Renal cortex interstitium (tissue), 11 donors: ENCODE measurements at regions not wholly inside any gene's neighbourhood (a gene's known extent, or its start where the extent isn't known, plus 50 kb on each side); places are given as distances from the start of the nearest gene placed in this dataset.

Experiments used
- DNase-seq, 11 donors: peaks; one replicate each; pipeline ENCODE4 v3.0.0-alpha.2; 2013; ENCODE audit warnings: low read depth in 9 of 11, low spot score in 4 of 11; ENCODE audit errors: extremely low read depth in 1 of 11

DNA sequence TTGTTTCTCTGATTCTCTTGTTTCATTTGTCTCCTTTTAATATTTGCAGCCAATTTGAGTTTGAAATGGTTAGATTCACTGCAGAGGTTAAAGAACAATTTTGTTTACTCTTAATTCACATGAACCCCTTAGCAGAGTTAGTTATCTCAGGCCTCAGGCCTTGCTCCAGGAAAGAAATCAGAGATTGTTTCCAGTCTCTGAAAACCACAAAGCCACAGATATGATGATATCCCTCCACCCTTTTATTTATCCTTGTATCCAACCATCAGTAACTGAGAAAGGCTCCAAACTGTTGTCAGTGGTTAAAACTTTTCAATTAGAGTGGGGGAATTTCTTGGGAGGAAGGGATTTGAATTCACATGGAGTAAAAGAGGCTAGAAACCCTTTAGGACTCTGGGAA lies 406.0 kb upstream of the DMAC1 start:
- DNase-seq, result no peak

DNA sequence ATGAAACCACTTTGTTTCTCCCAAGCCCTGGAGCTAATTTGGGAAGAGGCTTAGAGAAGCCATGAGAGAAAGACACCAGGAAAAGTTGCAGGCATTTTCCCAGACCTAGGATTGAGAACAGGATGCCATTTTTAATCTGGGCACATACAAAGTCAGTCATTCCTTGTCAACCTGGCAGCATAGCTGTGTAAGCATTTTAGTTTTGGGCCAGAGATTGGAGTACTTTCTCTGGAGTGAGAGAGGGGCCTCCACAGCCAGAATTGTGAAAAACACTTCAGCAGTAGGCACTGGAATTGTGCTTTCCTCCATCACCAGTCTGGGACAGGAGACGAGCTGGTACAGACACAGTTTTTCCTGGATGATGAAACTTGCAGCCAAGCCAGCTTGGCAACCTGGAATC lies 390.3 kb upstream of the DMAC1 start:
- DNase-seq, result no peak

DNA sequence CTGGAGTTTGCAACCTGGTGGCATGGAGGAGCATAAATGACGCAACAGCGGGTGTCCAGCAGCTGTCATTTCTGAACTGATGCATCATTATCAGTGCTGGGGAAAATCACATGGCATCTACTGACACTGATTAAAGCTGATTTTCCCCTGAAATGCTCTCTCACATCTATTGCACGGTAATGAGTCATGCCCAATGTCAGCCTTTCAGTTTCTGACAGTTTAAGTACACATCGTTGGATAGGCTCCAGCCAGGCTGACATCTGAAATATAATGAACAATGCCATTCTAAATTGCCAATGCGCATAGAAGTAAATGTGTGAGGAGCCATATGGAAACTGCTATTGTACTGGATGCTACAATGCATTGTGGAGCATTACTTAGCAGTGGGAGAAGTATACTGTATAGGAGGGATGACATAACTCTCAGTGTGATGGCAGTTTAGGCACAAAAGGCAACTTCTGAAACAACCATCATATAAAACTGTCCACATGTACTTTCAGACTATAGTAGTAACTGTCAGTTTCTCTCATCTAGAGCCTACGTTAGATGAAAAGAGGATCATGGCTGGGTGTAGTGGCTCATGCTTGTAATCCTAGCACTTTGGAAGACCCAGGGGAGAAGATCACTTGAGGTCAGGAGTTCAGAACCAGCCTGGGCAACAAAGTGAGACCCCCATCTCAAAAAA lies 389.3 kb upstream of the DMAC1 start:
- no peak for DNase-seq

DNA sequence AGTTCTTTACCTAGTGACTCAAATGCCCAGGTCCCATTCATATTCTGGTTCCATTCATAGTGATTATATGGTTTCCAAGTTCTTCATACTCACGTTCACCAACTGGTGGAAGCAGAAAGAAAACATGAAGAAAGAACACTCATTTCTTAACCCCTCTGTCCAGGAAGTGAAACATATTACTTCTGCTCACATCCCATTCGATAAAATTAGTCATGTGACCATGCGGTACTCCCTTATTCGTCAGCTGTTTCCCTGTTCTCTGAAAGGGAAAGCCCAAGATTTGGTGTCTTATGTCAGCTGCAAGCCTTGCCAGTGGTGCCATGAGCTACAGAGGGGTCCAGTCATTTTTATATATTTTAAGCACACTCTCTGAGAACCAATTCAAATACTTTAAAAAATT lies 387.0 kb upstream of the DMAC1 start:
- DNase-seq, result no peak

DNA sequence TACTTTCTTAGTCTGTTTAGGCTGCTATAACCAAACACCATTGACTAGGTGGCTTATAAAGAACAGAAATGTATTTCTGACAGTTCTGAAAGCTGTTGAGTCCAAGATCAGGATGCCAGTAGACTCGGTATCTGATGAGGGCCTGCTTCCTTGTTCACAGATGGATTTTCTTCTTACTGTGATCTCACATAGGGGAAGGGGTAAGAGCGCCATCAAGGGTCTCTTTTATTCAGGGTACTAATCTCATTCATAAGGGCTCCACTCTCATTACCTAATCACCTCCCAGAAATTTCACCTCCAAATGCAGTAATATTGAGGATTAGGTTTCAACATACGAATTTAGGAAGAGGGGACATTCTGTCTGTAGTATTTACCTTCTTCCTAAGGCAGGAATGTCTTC lies 384.0 kb upstream of the DMAC1 start:
- DNase-seq, result no peak

DNA sequence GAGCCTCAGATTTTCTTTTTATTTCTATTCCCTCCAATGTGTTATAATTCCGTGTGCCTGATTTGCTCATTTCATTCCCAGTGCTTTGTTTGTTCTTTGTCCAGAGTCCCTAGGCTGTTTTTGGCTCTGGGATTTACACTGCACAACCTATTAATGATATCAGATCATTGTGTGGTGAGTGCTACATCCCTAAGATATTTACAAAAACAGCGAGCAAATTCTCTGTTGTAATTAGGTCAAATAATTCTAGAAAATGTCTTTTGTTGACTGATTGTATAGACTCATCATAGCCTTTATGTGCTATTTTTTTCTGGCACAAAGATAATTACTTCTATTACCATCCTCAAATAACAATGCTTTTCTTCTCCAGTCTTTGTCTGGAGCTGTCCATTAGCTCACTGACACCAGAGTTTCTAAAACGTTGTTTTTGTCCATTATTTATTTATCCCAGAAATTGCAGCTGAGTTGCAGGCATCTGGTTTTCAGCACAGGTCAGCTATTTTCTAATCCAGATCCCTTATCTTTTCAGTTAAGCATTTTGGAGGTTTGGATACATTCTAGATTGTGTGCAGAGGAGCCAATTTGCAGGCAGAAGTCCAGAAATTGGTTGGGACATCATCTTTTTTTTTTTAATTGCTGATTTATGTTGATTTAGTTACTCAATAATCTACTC lies 379.9 kb upstream of the DMAC1 start:
- DNase-seq, result no peak

DNA sequence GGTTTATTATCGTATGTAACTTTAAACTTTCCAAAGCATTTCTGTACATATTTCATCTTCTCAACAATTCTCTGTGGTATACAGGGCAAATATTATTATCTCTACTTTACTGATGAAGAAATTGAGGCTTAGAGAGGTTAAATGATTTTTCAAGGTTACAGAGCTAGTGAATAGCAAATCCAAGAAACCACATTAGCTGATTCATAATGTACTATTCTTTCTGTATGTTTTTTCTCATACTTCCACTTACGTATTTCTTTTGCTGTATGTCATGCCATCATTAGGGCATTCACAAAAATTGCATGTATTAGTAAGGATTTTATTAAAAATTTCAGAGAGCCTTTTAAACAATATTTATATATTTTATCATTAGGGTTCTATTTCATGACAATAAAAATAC lies 372.4 kb upstream of the DMAC1 start:
- no peak for DNase-seq

DNA sequence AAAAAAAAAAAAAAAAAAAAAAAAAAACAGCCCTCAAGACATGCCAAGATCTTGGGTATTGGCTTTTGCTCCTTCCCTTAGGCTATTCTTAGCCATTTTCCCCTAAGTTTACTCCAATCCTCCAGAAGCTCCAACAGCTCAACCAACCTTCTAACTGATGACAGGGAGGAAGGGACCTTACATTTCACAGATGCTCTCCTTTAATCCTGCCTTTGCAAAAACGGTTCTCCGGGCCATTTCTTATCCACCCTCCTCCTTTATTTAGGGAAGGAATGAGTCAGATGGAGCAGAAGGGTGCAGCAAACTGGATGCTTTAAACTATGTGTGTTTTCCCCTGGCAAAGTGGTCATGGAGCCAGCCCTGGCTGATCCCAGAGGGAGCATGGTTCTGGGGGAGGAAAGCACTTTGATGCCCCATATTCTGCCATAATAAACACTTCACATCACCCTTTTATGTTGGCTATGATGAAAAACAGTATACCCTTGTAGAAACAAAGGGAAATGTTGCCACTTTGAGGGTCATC lies 369.4 kb upstream of the DMAC1 start:
- DNase-seq, result no peak

DNA sequence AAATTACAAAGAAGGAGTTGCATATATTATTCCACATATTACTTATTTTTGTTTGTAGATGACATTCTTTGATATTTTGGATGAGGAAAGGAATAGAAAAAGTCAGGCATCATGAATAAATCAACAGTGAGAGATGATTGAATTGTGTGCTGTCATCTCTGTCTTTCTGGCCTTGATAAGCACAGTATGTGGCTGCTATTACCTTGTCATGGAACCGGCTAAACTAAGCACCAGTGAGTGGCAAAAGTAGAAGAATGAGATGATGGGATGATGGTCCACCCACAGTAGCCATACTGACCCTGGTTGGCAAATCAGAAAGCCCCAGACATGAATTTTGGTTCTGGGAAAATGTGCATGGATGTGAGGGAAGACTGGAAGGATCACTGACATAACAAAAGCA lies 361.2 kb upstream of the DMAC1 start:
- no peak for DNase-seq

DNA sequence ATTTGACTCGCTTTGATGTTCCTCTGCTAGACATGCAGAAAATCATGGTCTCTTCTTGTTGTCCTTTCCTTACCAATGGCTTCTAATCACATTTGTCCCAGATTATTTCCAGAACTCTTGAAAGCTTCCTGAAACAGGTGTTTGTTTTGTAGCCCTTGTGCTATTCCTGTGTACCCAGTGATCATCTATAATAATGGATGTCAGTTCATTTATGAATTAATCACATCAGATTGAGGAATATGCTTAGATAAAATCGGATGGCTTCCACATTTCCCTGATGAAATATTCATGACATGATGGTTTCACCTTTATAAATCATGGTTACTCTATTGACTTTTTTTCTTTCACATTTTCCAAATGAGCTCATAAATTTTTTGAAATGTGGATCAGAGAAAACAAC lies 359.0 kb upstream of the DMAC1 start:
- no peak for DNase-seq

DNA sequence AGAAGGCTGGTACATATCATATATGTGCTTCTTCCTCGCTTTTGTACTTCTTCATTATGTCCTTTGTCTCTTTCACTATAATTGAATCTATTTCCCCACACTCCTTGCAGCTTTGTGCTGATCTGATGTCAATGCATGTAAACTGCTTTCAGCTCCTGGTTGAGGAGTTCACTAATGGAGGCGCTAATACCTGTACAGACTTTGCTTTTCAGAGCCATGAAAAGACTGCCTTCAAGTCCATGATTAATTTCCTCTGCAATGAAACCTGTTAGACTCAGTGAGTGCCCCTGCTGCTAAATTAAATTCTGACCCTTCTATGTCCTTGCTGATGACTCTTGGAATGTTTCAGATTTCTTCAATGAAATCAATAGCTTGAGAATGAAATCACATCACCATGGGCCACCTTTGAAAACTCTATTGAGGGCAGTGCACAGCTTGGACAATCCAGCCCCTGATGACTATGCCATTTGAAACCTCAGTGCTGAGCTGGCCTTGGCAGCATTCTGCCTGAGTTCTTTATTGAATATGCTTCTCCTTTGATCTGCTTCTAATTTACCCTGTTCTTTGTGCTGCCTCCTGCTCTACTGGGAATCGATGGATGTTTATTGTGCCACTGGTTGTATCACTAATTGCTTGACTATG lies 358.2 kb upstream of the DMAC1 start:
- DNase-seq, result no peak

DNA sequence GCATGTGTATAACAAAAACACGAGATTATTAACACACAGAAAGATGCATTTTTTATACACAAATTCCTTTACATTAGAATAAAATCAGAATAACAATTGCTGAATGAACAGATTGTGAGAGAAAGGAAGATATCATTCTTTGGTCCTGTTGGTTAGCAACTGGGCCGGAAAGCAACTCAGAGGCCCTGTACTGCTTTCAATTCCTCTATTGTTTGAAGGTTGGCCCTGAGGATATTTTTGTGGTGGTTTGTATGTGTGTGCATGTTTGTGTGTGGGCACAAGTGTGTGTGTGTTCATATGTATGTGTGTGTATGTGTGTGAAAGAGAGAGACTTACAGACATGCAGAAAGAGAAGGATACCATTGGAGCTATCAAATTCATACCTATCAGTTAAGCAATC lies 356.8 kb upstream of the DMAC1 start:
- DNase-seq, result no peak

DNA sequence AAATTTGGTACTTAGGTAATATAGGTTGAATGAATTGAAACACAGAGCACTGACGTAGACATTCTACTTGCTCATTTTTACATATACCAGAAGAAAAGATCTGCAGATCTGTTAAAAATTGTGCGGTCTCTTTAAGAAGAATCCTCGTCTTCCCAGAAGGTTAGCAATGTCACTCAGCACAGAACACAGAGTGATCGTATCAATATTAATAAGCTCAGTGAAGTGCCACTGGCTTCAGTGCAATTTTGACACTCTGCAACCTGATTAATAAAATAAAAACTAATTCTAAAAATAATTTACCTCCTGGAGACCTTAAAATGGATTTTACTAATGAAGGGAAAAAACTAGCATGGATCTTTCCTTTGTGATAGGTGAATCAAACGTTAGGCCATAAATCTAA lies 356.1 kb upstream of the DMAC1 start:
- DNase-seq, result no peak

DNA sequence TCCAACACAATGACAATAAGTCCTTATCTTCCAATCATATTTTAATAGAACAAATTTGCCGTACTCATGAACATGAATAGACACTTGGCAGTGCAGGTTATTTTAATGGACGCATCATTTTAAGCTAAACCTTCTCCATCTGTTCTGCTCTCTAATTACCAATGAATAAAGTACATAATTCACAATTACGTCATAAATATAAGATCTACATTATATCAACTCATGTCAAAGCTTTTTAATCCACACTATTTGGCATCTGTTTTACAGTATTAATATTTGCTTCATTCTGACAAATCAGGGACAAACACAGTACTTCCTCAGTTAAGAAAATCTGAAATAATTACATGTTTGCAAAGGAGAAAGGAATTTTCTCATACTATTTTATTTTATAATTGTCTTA lies 344.1 kb upstream of the DMAC1 start:
- DNase-seq, result no peak

DNA sequence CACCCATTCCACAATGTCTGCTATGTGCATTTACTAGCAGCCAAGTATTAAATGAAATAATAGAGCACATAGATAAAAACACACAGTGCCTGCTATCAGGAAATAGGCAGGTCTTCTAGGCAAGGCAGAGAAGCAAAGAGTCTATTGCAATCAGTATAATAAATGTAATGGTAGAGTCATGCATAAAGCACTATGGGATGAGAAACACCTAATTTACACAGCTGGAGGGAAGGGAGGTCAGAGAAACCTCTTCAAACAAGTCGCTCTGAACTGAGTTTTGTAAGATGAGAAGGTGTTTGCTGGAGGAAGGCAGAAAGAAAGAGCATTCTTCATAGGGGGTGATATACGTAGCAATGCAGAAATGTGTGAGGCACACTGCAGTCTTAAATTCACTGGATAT lies 341.0 kb upstream of the DMAC1 start:
- no peak for DNase-seq

DNA sequence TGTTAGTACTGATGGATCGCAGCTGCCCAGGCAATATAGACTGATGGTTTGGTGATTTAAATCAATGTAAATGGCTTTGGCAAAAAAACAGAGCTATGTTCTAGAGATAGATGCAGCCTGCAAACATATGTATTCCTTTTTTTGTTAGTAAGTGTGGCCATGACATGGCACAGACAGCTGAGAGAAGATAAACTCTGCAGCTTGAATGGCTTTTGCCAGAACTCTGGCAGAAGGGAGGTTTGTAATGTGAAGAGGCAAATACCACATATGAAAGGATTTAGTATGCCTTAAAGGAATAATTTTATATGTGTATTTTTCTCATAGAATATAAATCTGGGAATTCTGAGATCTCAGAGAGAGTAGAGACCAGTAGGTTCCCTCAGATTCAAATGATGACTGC lies 340.2 kb upstream of the DMAC1 start:
- DNase-seq, result no peak

DNA sequence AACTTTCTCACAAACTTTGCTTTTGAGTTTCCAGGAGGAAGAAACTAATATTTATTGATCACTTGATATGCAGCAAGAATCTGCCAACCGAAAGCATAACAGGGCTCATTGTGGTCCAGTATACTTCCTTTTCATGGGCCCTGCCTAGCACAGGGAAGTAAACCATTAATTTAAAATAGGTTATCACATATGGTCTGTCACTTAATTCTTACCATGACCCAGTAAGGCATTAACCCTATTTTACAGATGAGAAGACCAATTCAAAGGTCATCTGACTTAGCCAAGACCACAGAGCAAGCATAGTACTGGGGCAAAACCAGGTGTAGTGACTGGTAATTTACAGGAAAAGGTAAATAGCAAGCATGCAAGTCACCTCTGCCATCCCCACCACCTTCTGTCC lies 336.9 kb upstream of the DMAC1 start:
- DNase-seq, result no peak

DNA sequence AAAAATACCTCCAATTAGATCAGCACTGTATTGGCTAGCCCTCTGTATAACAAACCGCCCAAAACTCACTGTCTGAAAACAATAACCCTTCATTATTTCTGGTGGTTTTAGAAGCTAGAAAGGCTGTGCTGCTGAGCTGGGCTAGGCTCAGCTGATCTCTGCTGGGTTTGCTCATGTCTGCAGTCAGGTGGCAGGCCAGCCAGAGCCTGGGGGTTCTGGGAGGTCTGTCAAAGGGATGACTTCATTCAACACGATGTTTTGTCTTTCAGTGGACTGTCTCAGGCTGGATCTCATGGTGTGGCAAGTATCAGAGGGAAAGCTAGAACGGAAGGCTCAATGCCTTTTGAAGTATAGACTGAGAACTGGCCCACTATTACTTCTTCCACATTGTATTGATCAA lies 335.1 kb upstream of the DMAC1 start:
- DNase-seq, result no peak

DNA sequence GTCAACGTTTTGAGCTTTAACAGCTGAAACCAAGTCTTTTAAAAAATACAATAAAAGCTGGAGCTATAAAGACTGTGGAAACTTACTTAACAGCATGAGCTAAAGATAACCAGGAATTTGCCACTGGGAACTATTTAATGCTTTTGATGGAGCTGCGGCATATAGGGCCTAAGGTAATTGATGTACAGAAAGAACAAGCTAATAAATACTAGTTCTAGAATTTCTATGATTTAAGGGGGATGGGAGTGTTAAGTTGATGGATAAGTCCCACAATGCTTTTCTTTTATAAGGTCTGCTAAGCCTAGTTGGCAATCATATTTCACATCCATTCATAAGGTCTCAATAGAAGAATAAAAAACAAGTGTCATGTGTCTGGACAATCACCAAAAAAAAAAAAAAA lies 334.0 kb upstream of the DMAC1 start:
- DNase-seq, result no peak

DNA sequence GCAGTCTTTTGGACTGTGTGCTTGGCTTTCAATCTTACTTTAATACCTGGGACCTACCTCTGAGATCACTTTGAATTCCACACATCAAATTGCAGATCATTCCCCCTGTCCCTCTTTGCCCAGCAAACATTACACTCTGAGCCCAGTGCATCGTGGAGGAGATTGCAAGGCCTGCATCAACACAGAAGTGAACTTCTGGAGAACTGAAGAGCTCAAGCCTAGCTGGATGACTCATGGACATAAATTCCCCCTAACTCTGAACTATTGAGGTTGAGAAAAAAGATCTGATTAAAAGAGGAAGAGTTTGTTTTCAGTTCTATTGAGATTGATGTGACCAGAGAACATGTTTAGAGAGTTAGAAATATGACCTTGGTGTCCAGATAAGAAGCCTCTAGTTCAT lies 316.0 kb upstream of the DMAC1 start:
- DNase-seq, result no peak

DNA sequence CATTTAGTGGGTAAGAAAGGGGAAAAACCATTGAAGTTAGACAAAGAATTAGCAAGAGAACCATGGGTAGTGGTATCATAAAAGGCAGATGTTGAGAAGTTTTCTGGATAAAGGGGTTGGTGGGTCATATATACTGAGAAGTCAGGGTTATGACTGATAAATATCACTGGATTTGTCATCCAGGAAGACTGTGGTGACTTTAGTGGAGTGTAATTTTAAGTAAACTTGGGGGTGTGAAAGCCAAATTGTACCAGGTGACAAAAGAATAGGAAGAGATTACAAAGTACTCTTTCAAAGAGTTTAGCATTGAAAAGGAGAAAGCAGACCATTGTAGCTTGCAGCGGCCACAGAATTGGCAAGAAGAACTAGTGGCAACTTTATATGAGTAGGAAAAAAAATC lies 315.2 kb upstream of the DMAC1 start:
- no peak for DNase-seq
